Cardiac muscle cell (in vitro differentiated cells and primary cell): ENCODE measurements at regions not wholly inside any gene's neighbourhood (a gene's known extent, or its start where the extent isn't known, plus 50 kb on each side); places are given as distances from the start of the nearest gene placed in this dataset.

Experiments
- DNase-seq, 2 donors: peaks; one replicate each; pipeline versions ENCODE4 v3.0.0 to v3.0.0-alpha.2; 2010 to 2017; ENCODE audit warnings: low read depth in 1 of 2, low spot score in 1 of 2
- H3K27ac ChIP-seq: fragments of 200-600 bp; sonication (generic); 2 replicates; pipeline ENCODE4 v1.5.1; 2016
- H3K27me3 ChIP-seq: fragments of 200-600 bp; sonication (generic); 2 replicates; pipeline ENCODE4 v1.6.0; 2016; ENCODE audit warnings: control low read depth
- H3K36me3 ChIP-seq: fragments of 200-600 bp; sonication (generic); 2 replicates; pipeline ENCODE4 v1.5.1; 2016; ENCODE audit warnings: control low read depth
- H3K4me1 ChIP-seq: fragments of 200-600 bp; sonication (generic); 2 replicates; pipeline ENCODE4 v1.8.1; 2017; ENCODE audit warnings: low read depth, mild to moderate bottlenecking, mixed run types
- H3K4me3 ChIP-seq: fragments of 200-600 bp; sonication (generic); 2 replicates; pipeline ENCODE4 v1.5.1; 2016; ENCODE audit warnings: mild to moderate bottlenecking
- H3K9me3 ChIP-seq: fragments of 200-600 bp; sonication (generic); 2 replicates; pipeline ENCODE4 v1.5.1; 2017; ENCODE audit warnings: low read depth, mild to moderate bottlenecking, control low read depth
- CTCF ChIP-seq: IDR thresholded peaks from 2 replicates; pipeline ENCODE4 v1.5.1; 2012; ENCODE audit warnings: low read depth, mild to moderate bottlenecking, low read length

GRCh38 chr9:74403581-74403980, 93.6 kb upstream of the RORB start:
- Histone ChIP-seq H3K9me3 (no peaks in the 10 kb centered on the region), H3K4me1 (no peaks in the 10 kb centered on the region), H3K27me3 (no peaks in the 10 kb centered on the region), H3K27ac (no peak overlapping the region), H3K4me3 (no peak overlapping the region), H3K36me3 (no peaks in the 10 kb centered on the region)
- no peak for DNase-seq
- TF ChIP-seq CTCF = no peak

GRCh38 chr9:74404620-74405019, 92.5 kb upstream of the RORB start:
- Histone ChIP-seq H3K36me3 (no peaks in the 10 kb centered on the region), H3K27me3 (no peaks in the 10 kb centered on the region), H3K27ac (no peak overlapping the region), H3K4me1 (no peaks in the 10 kb centered on the region), H3K4me3 (no peak overlapping the region), H3K9me3 (no peaks in the 10 kb centered on the region)
- DNase-seq = no peak
- no peak for TF ChIP-seq CTCF

GRCh38 chr9:74407166-74407565, 90.0 kb upstream of the RORB start:
- no peaks in the 10 kb centered on the region for H3K27me3 ChIP-seq
- no peak overlapping the region for H3K27ac ChIP-seq
- no peak for DNase-seq
- H3K36me3 ChIP-seq = no peaks in the 10 kb centered on the region
- no peaks in the 10 kb centered on the region for H3K4me1 ChIP-seq
- no peak for TF ChIP-seq CTCF
- no peak overlapping the region for H3K4me3 ChIP-seq
- no peaks in the 10 kb centered on the region for H3K9me3 ChIP-seq

- no peak for DNase-seq
- Histone ChIP-seq H3K4me1 (no peaks in the 10 kb centered on the region), H3K9me3 (no peaks in the 10 kb centered on the region), H3K27me3 (no peaks in the 10 kb centered on the region), H3K4me3 (no peak overlapping the region), H3K36me3 (no peaks in the 10 kb centered on the region), H3K27ac (no peak overlapping the region)
- TF ChIP-seq CTCF = no peak
Measured at GRCh38 chr9:74412236-74412979, 84.7 kb upstream of the RORB start.

- Histone ChIP-seq H3K9me3 (no peaks in the 10 kb centered on the region), H3K4me3 (no peak overlapping the region), H3K27ac (no peak overlapping the region), H3K4me1 (no peaks in the 10 kb centered on the region), H3K27me3 (no peaks in the 10 kb centered on the region), H3K36me3 (no peaks in the 10 kb centered on the region)
- no peak for TF ChIP-seq CTCF
- no peak for DNase-seq
Measured at GRCh38 chr9:74413876-74414275, 83.3 kb upstream of the RORB start.
